GM12878 (cell line): ENCODE measurements at regions not wholly inside any gene's neighbourhood (a gene's known extent, or its start where the extent isn't known, plus 50 kb on each side); places are given as distances from the start of the nearest gene placed in this dataset.
A peak's percentile ranks its signal among the peaks of the same experiment; 100 is the strongest.

Source experiments
- CREB1 ChIP-seq: IDR thresholded peaks from 2 replicates; pipeline ENCODE4 v1.6.1; 2012; ENCODE audit warnings: low read depth, mild to moderate bottlenecking, inconsistent platforms
- EP300 ChIP-seq, 2 experiments: fragments of 150-350 bp in 1 of 2; IDR thresholded peaks; 2 replicates each; pipeline ENCODE4 v1.6.1; 2011 to 2012; ENCODE audit warnings: low read depth in 2 of 2, low read length in 2 of 2, borderline replicate concordance in 1 of 2, improper control_type of control experiment in 1 of 2, inconsistent platforms in 1 of 2; ENCODE audit not compliant: control insufficient read depth in 1 of 2
- MYC ChIP-seq: IDR thresholded peaks from 2 replicates; pipeline ENCODE4 v1.6.1; 2011; ENCODE audit warnings: mild to moderate bottlenecking, low read length, moderate library complexity, inconsistent platforms; ENCODE audit not compliant: insufficient read depth, insufficient replicate concordance, insufficient read length, severe bottlenecking
- NR2C1 ChIP-seq: fragments of 450-650 bp; IDR thresholded peaks from 2 replicates; pipeline ENCODE4 v1.6.1; 2017; ENCODE audit warnings: antibody characterized with exemption, mild to moderate bottlenecking, moderate library complexity
- POLR2A ChIP-seq: IDR thresholded peaks from 2 replicates; pipeline ENCODE4 v1.6.1; 2011; ENCODE audit warnings: low read depth, mild to moderate bottlenecking, low read length
- POLR2AphosphoS5 ChIP-seq: IDR thresholded peaks from 2 replicates; pipeline ENCODE4 v1.6.1; 2011; ENCODE audit warnings: mild to moderate bottlenecking, low read length, inconsistent platforms
- ZNF274 ChIP-seq: IDR thresholded peaks from one replicate; pipeline ENCODE4 v1.8.0; 2011; ENCODE audit not compliant: insufficient read length, insufficient read depth
- ZNF622 ChIP-seq: fragments of 450-650 bp; IDR thresholded peaks from 2 replicates; pipeline ENCODE4 v1.6.1; 2017; ENCODE audit warnings: mild to moderate bottlenecking, inconsistent platforms
- TF ChIP-seq, protein P1 (sequence below), 3 experiments: IDR thresholded peaks in 2 of 3; conservative IDR thresholded peaks in 1 of 3; 2 replicates each; pipeline ENCODE4 v1.5.1; 2011; ENCODE audit warnings: low read depth in 3 of 3, low read length in 3 of 3, mild to moderate bottlenecking in 3 of 3, control low read depth in 2 of 3, moderate library complexity in 2 of 3, inconsistent platforms in 1 of 3, mixed read lengths in 1 of 3; ENCODE audit not compliant: control insufficient read depth in 2 of 3, insufficient read depth in 1 of 3; ENCODE audit errors: extremely low read depth in 1 of 3
- TF ChIP-seq, protein P2 (sequence below): fragments of 450-650 bp; IDR thresholded peaks from 2 replicates; pipeline ENCODE4 v1.6.1; 2016; ENCODE audit warnings: mild to moderate bottlenecking

DNA sequence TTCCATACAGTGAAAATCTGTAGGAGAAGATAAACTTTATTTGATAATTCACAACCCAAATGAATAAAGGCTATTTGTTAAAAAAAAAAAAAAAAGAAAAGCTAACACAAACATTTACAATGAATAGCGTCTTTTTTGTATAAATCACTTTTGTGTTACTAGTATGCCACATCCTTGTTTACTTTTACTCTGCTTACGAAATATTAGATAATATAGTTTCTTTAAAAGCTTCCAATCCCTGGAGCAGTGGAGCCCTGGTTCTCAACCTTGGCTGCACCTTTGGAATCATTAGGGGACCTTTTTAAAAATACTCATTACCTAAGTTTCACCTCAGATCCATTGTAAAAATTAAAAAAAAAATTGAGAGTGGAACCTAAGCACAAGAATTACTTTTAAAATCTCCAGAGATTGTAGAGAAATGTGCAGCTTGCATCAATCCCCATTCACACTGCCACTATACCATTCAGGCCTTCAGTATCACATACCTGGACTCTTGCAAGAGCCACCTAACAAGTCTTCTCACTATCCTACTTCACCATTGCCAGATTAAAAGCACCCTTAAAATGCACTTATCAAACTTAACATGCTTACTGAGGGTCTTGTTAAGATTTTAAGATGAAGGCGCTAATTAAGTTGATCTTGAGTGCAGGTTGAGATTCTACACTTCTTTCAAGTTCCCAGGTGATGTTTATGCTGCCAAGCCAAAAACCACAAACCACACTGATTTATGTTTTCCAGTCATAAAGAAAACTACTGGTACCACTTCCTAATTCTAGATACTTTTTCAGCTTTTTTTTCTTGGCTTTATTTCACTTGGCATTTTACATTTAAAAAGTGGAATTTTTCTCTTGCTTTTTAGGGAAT lies 59.7 kb upstream of the ZC3H15 start:
- TF ChIP-seq CREB1 (no peak), NR2C1 (no peak), POLR2AphosphoS5 (no peak), ZNF622 (no peak), POLR2A (no peak), MYC (no peak), ZNF274 (no peak), EP300 (IDR thresholded peaks at IDR 0.05; ENCODE audit: borderline replicate concordance in 1 of 2, control insufficient read depth in 1 of 2, low read depth in 2 of 2, low read length in 2 of 2) (peak; percentile 46 to 90; a peak in 3 of 4 replicates)
- TF ChIP-seq, protein P1, sequence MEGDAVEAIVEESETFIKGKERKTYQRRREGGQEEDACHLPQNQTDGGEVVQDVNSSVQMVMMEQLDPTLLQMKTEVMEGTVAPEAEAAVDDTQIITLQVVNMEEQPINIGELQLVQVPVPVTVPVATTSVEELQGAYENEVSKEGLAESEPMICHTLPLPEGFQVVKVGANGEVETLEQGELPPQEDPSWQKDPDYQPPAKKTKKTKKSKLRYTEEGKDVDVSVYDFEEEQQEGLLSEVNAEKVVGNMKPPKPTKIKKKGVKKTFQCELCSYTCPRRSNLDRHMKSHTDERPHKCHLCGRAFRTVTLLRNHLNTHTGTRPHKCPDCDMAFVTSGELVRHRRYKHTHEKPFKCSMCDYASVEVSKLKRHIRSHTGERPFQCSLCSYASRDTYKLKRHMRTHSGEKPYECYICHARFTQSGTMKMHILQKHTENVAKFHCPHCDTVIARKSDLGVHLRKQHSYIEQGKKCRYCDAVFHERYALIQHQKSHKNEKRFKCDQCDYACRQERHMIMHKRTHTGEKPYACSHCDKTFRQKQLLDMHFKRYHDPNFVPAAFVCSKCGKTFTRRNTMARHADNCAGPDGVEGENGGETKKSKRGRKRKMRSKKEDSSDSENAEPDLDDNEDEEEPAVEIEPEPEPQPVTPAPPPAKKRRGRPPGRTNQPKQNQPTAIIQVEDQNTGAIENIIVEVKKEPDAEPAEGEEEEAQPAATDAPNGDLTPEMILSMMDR (IDR thresholded peaks at IDR 0.05 in 2 of 3, conservative IDR thresholded peaks at IDR 0.05 in 1 of 3; ENCODE audit: control insufficient read depth in 2 of 3, extremely low read depth in 1 of 3, insufficient read depth in 1 of 3, low read depth in 3 of 3, low read length in 3 of 3): no peak
- TF ChIP-seq, protein P2, sequence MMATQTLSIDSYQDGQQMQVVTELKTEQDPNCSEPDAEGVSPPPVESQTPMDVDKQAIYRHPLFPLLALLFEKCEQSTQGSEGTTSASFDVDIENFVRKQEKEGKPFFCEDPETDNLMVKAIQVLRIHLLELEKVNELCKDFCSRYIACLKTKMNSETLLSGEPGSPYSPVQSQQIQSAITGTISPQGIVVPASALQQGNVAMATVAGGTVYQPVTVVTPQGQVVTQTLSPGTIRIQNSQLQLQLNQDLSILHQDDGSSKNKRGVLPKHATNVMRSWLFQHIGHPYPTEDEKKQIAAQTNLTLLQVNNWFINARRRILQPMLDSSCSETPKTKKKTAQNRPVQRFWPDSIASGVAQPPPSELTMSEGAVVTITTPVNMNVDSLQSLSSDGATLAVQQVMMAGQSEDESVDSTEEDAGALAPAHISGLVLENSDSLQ: no peak
